GM12874 (cell line): ENCODE measurements at regions not wholly inside any gene's neighbourhood (a gene's known extent, or its start where the extent isn't known, plus 50 kb on each side); places are given as distances from the start of the nearest gene placed in this dataset.

ENCODE experiments used
- TF ChIP-seq, protein P1 (sequence below): IDR thresholded peaks from 2 replicates; pipeline ENCODE4 v1.5.1; 2011; ENCODE audit warnings: low read depth, mild to moderate bottlenecking, control low read depth, low read length, moderate library complexity; ENCODE audit not compliant: insufficient read depth

DNA sequence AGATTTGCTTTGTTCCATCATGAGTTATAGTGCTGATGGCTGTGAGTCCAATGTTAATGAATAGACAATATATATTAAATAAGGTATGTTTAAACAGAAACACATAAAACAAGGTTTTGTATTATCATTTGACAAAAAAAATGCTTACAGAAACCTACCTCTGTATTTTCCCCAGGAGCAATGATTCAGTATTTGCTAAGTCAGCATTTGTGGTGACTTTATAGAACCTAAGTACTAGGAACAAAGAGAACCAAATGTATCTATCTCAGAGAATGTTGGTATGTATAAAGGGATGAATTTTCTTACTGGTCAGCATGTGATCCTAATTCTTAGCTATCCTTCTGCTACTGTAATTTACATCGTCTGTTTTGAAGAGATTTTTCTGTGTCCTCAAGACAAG is 421.5 kb upstream of the SEL1L start:
- TF ChIP-seq, protein P1, sequence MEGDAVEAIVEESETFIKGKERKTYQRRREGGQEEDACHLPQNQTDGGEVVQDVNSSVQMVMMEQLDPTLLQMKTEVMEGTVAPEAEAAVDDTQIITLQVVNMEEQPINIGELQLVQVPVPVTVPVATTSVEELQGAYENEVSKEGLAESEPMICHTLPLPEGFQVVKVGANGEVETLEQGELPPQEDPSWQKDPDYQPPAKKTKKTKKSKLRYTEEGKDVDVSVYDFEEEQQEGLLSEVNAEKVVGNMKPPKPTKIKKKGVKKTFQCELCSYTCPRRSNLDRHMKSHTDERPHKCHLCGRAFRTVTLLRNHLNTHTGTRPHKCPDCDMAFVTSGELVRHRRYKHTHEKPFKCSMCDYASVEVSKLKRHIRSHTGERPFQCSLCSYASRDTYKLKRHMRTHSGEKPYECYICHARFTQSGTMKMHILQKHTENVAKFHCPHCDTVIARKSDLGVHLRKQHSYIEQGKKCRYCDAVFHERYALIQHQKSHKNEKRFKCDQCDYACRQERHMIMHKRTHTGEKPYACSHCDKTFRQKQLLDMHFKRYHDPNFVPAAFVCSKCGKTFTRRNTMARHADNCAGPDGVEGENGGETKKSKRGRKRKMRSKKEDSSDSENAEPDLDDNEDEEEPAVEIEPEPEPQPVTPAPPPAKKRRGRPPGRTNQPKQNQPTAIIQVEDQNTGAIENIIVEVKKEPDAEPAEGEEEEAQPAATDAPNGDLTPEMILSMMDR, result no peak

DNA sequence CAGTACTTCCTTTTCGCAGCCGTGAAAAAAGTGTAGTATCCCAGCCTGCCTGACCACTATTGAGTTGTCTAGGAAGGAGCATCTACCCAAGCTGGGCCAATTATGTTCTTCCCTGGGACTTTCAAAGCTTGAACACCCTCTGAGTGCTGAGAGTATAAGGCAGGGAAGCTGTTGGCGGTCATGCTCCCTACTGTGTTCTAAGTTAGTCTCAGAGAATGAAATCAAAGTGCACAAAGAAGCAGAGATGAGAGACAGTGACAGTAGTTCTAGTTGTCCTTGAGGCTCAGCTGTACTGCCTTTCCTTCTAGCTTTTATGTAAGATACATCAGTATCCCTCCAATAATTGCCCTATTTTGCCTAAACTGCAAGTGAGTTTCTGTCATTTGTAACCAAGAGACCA is 427.1 kb upstream of the SEL1L start:
- TF ChIP-seq, protein P1, result no peak

DNA sequence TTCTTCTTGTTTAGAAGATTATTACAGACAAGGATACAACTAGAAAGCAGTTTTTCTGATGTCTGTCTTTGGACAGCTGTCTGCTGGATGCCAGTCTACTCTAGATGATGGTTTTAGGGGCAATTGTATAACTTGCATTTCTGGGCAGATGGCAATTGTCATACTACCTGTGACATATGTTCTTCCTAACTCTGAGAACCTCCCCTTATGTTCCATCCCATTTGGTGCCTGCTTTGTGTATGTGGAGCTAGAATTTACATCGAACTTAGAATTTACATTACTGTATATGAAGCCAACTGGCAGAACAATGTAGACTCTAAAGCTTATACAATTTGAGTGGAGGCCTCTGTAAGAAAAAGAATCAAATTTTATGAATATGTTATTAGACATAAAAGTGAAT is 430.2 kb upstream of the SEL1L start:
- TF ChIP-seq, protein P1, result no peak

DNA sequence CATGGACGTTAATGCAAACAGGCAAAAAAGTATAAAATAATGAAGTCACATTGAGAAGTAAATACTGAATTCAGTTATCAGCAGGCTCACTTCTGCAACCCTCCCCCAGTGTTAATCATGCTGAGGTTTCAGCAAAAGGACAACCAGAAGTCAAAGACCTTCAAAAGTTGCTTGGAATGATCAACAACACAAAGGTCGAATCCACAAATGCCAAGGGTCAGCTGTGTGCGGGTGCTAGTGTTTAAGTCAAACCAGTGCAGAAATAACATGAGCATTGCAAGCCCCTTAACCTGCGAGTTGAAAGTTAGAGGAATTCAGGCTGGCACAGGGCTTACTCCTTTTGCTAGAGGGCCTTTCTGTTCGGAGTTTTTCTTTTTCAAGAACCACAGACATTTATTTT is 436.7 kb upstream of the SEL1L start:
- TF ChIP-seq, protein P1, result no peak

DNA sequence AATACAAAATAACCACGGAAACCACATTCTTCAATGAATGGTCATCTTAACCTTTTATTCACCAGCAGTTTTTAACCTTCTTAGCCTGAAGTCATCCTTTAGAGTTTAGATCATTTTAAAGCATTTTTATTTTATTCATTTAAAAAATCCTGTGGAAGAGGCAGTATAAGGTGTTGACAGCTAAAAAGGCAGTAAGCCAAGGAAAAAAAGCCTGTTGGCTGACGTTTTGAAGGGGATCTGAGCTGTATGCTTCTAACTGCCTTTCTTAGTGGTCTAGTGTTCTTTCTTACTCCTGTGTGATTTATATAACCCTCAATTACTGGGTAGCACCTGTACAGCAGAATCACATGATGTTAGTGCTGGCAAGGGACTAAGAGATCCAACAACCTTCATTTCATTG is 438.3 kb upstream of the SEL1L start:
- TF ChIP-seq, protein P1, result no peak

DNA sequence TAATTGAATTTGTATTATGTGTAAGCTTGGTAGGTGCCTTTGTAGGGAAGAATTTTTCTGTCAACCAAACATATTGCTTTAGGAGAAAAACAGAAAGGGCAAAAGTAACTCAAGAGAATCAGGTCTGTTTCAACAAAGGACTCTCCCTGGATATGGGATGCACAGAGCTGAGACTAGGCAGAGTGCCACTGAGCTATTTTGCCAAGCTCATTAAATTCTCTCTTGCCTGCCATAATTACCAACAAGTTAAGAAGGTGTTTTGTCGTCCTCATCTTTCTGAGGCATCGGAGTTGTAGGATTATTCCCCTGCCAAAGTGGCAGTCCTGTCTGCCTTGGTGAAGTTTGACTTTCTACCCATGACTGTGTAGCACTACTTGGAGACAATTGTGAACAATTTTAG is 438.9 kb upstream of the SEL1L start:
- TF ChIP-seq, protein P1, result no peak

DNA sequence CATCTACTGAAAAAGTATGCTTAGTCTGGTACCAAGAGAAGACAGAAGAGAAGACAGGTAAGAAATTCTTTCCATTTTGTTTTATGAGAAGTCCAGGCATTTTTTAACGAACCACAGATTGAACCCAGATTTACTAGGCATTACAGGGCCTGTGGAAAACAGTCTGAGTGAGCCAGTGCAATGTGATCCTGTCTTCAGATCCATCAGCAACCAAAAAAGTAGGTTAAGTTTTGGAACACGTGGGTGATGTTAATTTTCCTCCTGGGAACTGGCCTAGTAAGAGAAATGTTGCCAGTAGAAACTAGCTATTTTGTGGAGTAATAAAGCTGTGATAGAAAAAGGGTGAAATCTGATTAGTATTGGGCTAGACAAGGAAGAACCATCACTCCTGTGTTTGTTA is 440.9 kb upstream of the SEL1L start:
- TF ChIP-seq, protein P1, result no peak
